ENCODE measurements at regions not wholly inside any gene's neighbourhood (a gene's known extent, or its start where the extent isn't known, plus 50 kb on each side); places are given as distances from the start of the nearest gene placed in this dataset.

- H3K4me1 ChIP-seq (ENCODE audit: control insufficient read depth in 2 of 2, insufficient read depth in 2 of 2, low read length in 2 of 2) = peaks cover 0 to 8% of the 10 kb centered on the region in 2 donors
- no CpG with 5 or more reads among the region's 2 CpGs for WGBS (ENCODE audit: insufficient coverage)
- no peak overlapping the region for H2AFZ ChIP-seq (ENCODE audit: insufficient read depth, low read depth, low read length, poor library complexity, severe bottlenecking)
- H3K79me2 ChIP-seq (ENCODE audit: control insufficient read depth, insufficient read depth, low read length) = no peaks in the 10 kb centered on the region
- intact Hi-C loops (cut with micrococcal nuclease) = no loop called here
- no peaks in the 10 kb centered on the region for H3K36me3 ChIP-seq (replicated peaks in 1 of 2; ENCODE audit: control extremely low read depth in 1 of 2, control insufficient read depth in 1 of 2, extremely low read depth in 1 of 2, insufficient read depth in 2 of 2, low read length in 1 of 2)
- Mint-ChIP-seq H3K4me3 (no peak overlapping the region), H3K27ac (no peak overlapping the region), H3K4me1 (peaks cover 14% of the 10 kb centered on the region), H3K27me3 (no peaks in the 10 kb centered on the region), H3K9me3 (ENCODE audit: insufficient read depth) (no peaks in the 10 kb centered on the region)
- H3K9me3 ChIP-seq (ENCODE audit: control extremely low read depth in 1 of 3, control insufficient read depth in 2 of 3, insufficient read depth in 1 of 3, low read length in 2 of 3) = no peaks in the 10 kb centered on the region
- DNase-seq = no peak
- TF ChIP-seq CTCF (IDR thresholded peaks at IDR 0.05) = no peak
- TF ChIP-seq EZH2 (IDR thresholded peaks at IDR 0.05; ENCODE audit: borderline replicate concordance, insufficient read depth, low read depth, low read length, poor library complexity, severe bottlenecking) = no peak
- ChIA-PET CTCF (no interaction called here), POLR2A (no interaction called here)
- H3K27me3 ChIP-seq (replicated peaks in 1 of 4; ENCODE audit: control extremely low read depth in 1 of 4, control insufficient read depth in 3 of 4, insufficient read depth in 4 of 4, low read length in 3 of 4) = no peaks in the 10 kb centered on the region
- no peak overlapping the region for H3K4me2 ChIP-seq (replicated peaks; ENCODE audit: low read depth, low read length, poor library complexity, severe bottlenecking)
- H3K4me3 ChIP-seq (ENCODE audit: control extremely low read depth in 1 of 5, extremely low read depth in 1 of 5, insufficient read depth in 1 of 5, low read depth in 2 of 5, low read length in 4 of 5) = no peak overlapping the region
- no peak overlapping the region for H3K27ac ChIP-seq (ENCODE audit: low read length in 2 of 2)
- H4K20me1 ChIP-seq (ENCODE audit: control insufficient read depth, insufficient read depth, low read length, poor library complexity, severe bottlenecking) = no peaks in the 10 kb centered on the region
- ATAC-seq (ENCODE audit: low read depth) = no peak
- no peak overlapping the region for H3K9ac ChIP-seq (ENCODE audit: low read length)
Measured at GRCh38 chr6:132082421-132082820, 131.2 kb upstream of the CCN2 start.

- Mint-ChIP-seq H3K9me3 (ENCODE audit: insufficient read depth) (no peaks in the 10 kb centered on the region), H3K4me1 (peaks cover 14% of the 10 kb centered on the region), H3K27ac (no peak overlapping the region), H3K27me3 (no peaks in the 10 kb centered on the region), H3K4me3 (no peak overlapping the region)
- ATAC-seq (ENCODE audit: low read depth) (no peak), DNase-seq (no peak)
- intact Hi-C loops (cut with micrococcal nuclease) = no loop called here
- no peak overlapping the region for H3K4me2 ChIP-seq (replicated peaks; ENCODE audit: low read depth, low read length, poor library complexity, severe bottlenecking)
- ChIA-PET CTCF (no interaction called here), POLR2A (no interaction called here)
- H3K36me3 ChIP-seq (replicated peaks in 1 of 2; ENCODE audit: control extremely low read depth in 1 of 2, control insufficient read depth in 1 of 2, extremely low read depth in 1 of 2, insufficient read depth in 2 of 2, low read length in 1 of 2) = no peaks in the 10 kb centered on the region
- H3K9ac ChIP-seq (ENCODE audit: low read length) = no peak overlapping the region
- no peak overlapping the region for H2AFZ ChIP-seq (ENCODE audit: insufficient read depth, low read depth, low read length, poor library complexity, severe bottlenecking)
- no peaks in the 10 kb centered on the region for H3K79me2 ChIP-seq (ENCODE audit: control insufficient read depth, insufficient read depth, low read length)
- peaks cover 0 to 8% of the 10 kb centered on the region in 2 donors for H3K4me1 ChIP-seq (ENCODE audit: control insufficient read depth in 2 of 2, insufficient read depth in 2 of 2, low read length in 2 of 2)
- TF ChIP-seq EZH2 (IDR thresholded peaks at IDR 0.05; ENCODE audit: borderline replicate concordance, insufficient read depth, low read depth, low read length, poor library complexity, severe bottlenecking) (no peak), CTCF (IDR thresholded peaks at IDR 0.05) (no peak)
- H4K20me1 ChIP-seq (ENCODE audit: control insufficient read depth, insufficient read depth, low read length, poor library complexity, severe bottlenecking) = no peaks in the 10 kb centered on the region
- no peak overlapping the region for H3K27ac ChIP-seq (ENCODE audit: low read length in 2 of 2)
- WGBS (ENCODE audit: insufficient coverage) = no CpG with 5 or more reads among the region's 1 CpG
- no peaks in the 10 kb centered on the region for H3K27me3 ChIP-seq (replicated peaks in 1 of 4; ENCODE audit: control extremely low read depth in 1 of 4, control insufficient read depth in 3 of 4, insufficient read depth in 4 of 4, low read length in 3 of 4)
- H3K9me3 ChIP-seq (ENCODE audit: control extremely low read depth in 1 of 3, control insufficient read depth in 2 of 3, insufficient read depth in 1 of 3, low read length in 2 of 3) = no peaks in the 10 kb centered on the region
- H3K4me3 ChIP-seq (ENCODE audit: control extremely low read depth in 1 of 5, extremely low read depth in 1 of 5, insufficient read depth in 1 of 5, low read depth in 2 of 5, low read length in 4 of 5) = no peak overlapping the region
Measured at GRCh38 chr6:132081338-132081737, 130.2 kb upstream of the CCN2 start.

All from B cell (primary cell).